Activated T-cell treated with anti-CD3 and anti-CD28 coated beads for 1 hour (primary cell): ENCODE measurements at regions not wholly inside any gene's neighbourhood (a gene's known extent, or its start where the extent isn't known, plus 50 kb on each side); places are given as distances from the start of the nearest gene placed in this dataset.

Experiments
- DNase-seq: peaks from one replicate; pipeline ENCODE4 v3.0.0-alpha.2; 2020; ENCODE audit warnings: low read depth

- no peak for DNase-seq
Observed at GRCh38 chr12:116459011-116459875, 99.9 kb upstream of the MAP1LC3B2 start.

- DNase-seq: no peak
Observed at GRCh38 chr12:116459916-116460663, 99.1 kb upstream of the MAP1LC3B2 start.

GRCh38 chr12:116461060-116461459 lies 98.1 kb upstream of the MAP1LC3B2 start:
- DNase-seq: no peak

DNA sequence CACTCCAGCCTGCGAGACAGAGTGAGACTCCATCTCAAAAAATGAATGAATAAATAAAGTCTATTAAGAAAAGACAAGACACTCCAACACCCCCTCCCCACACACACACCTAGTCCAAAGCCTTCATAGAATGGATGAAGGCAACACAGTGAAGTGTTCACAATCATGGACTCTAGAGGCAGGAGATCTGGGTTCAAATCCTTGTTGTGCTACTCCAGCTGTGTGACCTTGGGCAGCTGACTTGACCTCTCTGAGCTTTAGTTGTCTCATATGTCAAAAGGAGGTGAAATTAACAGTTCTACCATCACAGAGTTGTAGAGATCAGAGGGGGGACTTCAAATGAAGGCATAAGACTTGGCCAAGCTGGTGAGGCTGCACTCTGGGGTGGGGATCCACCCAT lies 95.8 kb upstream of the MAP1LC3B2 start:
- no peak for DNase-seq

DNA sequence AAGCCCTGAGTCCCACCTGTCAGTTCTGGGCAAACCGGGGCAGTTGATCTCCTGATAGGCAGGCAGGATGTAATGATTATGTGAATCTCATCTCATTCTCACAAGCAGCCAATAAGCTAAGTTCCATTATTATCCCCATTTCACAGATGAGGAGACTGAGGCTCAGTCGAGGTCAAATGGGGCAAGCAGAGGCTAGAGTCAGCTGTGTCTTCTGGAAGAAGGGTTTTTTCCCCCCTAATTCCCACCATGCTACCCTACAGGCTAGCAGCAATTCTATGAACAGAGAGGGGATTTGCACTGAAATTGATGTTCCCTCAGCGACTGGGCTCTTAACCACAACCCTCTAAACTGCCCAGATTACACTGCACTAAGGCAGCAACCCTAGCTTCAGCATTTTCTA lies 93.8 kb upstream of the MAP1LC3B2 start:
- DNase-seq: no peak

DNA sequence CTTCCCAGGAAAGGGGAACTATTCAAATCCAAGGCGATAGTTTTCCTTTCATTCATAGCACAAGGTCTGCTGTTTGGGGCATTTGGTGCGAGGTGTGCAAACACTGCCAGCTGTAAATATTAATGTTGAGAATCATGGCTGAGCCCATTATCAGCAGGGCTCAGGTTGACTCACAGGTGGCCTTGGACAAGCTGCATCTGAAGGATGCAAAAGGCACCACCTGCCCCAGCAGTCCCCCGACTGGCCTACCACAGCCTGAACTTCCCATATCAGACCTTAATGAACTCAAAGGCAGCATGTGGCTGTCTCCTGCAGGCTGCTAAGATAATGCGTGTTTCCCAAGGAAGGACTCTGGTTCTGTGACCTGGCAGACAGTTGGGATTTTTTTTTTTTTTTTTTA lies 93.3 kb upstream of the MAP1LC3B2 start:
- DNase-seq: no peak

GRCh38 chr12:116466536-116466935 lies 92.6 kb upstream of the MAP1LC3B2 start:
- no peak for DNase-seq

- no peak for DNase-seq
Observed at GRCh38 chr12:116469344-116469743, 89.8 kb upstream of the MAP1LC3B2 start.

DNA sequence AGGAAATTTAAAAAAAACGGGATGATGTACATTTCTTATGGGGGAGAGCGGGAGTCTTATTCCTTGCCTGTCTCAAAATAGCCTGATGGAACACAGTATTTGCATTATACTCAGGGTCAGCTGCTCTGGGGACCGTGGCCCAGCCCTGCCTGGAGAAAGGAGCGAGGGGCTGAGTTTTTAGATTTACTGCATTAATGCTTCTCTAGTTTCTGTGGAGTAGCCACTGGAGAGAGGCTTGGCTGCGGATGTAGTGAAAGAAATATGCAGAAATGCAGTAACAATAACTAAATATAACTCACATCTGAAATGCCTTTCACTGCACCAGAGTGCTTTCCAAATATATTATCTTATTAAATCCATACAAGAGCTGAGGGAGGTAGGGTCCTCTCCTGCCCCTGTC lies 87.6 kb upstream of the MAP1LC3B2 start:
- DNase-seq: no peak

DNA sequence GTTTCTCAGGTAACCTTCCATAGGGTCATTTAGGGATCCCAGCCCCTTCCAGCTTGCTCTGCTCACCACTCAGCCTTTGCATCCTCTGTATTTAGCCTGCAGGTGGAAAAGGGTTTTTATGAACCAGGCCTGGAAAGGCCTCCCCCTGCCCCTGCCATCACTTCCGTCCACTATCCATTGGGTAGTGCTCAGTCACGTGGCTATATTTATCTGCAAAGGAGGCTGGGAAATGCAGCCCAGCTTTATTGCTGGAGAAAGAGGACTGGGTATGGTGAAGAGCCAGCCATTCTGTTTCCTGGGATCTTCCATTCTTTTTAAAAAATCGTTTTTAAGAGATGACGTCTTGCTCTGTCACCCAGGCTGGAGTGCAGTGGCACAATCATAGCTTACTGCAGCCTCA lies 87.0 kb upstream of the MAP1LC3B2 start:
- DNase-seq: no peak

GRCh38 chr12:116473416-116473815 lies 85.8 kb upstream of the MAP1LC3B2 start:
- no peak for DNase-seq

GRCh38 chr12:116474331-116474730 lies 84.8 kb upstream of the MAP1LC3B2 start:
- no peak for DNase-seq

DNA sequence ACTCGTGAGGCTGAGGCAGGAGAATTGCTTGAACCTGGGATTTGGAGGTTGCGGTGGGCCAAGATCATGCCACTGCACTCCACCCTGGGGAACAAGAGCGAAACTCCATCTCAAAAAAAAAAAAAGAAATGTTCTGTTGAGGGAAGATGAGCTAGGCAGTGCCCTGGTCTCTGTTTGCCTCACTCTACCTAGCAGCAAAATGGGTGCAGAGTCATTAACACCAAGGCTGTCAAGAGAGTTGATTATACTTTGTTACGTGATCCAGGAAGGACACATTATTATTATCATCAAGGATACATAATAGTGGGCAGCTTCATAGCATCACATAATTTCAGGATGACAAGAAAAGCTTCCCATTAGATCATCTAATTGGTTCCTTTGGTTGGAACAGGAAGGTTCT lies 84.3 kb upstream of the MAP1LC3B2 start:
- DNase-seq: no peak

GRCh38 chr12:116476227-116476822 lies 82.9 kb upstream of the MAP1LC3B2 start:
- no peak for DNase-seq

- no peak for DNase-seq
Observed at GRCh38 chr12:116478243-116478773, 80.9 kb upstream of the MAP1LC3B2 start.

- no peak for DNase-seq
Observed at GRCh38 chr12:116480210-116480810, 78.9 kb upstream of the MAP1LC3B2 start.

DNA sequence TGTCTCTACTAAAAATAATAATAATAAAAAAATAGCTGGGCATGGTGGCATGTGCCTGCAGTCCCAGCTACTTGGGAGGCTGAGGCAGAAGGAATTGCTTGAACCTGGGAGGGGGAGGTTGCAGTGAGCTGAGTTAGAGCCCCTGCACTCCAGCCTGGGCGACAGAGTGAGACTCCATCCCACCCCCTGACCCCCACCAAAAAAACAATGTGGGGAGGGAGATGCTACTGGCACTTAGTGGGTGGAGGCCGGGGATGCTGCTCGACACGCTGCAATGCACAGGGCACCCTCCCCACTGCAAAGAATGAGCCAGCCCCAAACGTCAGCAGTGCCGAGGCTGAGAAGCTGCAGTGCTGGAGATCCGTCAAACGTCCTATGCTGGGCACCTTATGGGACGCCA lies 77.5 kb upstream of the MAP1LC3B2 start:
- DNase-seq: no peak

DNA sequence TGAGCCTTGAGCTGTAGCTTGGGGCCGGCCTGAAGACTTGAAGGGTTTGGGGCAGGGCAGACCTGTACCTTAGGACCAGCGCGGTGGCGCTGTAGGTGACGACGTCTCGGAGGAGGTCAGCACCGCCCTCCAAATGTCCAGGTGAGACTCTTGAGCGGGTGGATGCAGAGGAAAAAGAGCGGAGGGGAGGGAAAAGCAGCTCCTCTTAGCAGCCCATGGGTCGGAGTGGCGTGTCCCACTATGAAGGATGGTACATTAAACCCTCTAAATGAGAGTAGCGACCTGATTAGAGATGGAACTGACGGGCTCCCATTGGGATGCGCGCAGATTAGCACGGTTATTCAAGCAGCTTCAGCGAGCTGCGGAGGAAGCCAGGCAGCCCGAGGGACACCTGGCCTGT lies 77.0 kb upstream of the MAP1LC3B2 start:
- no peak for DNase-seq

- DNase-seq: no peak
Observed at GRCh38 chr12:116482859-116483258, 76.3 kb upstream of the MAP1LC3B2 start.

GRCh38 chr12:116483959-116484750 lies 75.0 kb upstream of the MAP1LC3B2 start:
- DNase-seq: no peak

DNA sequence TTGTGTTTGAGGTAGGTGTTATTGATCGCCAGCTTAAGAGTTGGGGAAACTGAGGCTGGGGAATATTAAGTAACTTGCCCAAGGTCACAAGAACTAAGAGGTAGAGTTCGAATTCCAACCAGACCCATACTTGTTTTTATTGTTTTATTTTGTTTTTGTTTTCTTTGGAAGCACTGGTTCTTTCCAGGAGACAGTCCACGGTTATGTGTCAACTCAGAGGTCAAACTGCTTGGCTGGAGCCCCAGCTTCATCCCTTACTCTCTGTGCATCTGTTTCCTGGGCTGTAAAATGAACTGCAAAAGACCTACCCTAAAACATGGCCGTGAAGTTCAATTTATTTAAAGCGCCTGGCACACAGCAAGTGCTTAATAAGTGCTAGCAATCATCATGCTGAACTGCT lies 74.4 kb upstream of the MAP1LC3B2 start:
- no peak for DNase-seq

- DNase-seq: no peak
Observed at GRCh38 chr12:116489116-116489515, 70.1 kb upstream of the MAP1LC3B2 start.
